ENCODE measurements at regions not wholly inside any gene's neighbourhood (a gene's known extent, or its start where the extent isn't known, plus 50 kb on each side); places are given as distances from the start of the nearest gene placed in this dataset.
"Not testable (repeated sequence)": the region's sequence is repeated elsewhere in the genome, so short reads cannot be mapped to it uniquely, and the experiment has no call there.

DNA sequence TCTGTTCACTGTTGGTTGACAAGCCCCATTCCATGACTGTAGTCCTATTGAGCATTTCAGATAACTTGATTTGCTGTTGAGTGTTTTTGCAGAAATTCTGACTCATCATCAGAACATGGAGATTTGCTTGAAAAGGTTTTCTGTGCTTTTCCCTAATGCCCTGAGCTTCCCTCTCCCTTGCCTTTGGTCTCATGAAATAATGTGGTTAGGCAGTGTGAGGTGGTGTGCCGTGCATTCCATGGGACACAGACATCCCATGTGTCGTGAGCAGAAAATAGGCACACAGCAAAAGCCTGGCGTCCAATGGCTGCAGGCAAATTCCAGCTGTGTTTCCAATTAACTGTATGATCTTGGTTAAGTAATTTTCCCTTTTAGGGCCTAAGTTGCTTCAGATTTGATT is 197.4 kb downstream of the DLEU7 start:
- no peak for DNase-seq (ENCODE audit: low read depth)

DNA sequence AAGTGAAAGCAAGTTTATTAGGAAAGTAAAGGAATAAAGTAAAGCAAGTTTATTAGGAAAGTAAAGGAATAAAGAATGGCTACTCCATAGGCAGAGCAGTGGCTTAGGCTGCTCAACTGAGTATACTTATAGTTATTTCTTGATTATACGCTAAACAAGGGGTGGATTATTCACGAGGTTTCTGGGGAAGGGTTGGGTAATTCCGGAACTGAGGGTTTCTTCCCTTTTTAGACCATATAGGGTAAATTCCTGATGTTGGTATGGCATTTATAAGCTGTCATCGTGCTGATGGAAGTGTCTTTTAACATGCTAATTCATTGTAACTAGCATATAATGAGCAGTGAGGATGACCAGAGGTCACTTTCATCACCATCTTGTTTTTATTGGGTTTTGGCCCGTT is 194.3 kb downstream of the DLEU7 start:
- DNase-seq (ENCODE audit: low read depth): no peak

- no peak for DNase-seq (ENCODE audit: low read depth)
Observed at GRCh38 chr13:50650592-50651504, 192.6 kb downstream of the DLEU7 start.

GRCh38 chr13:50651922-50652321 is 191.6 kb downstream of the DLEU7 start:
- no peak for DNase-seq (ENCODE audit: low read depth)

GRCh38 chr13:50654331-50654730 is 189.2 kb downstream of the DLEU7 start:
- DNase-seq (ENCODE audit: low read depth): no peak

DNA sequence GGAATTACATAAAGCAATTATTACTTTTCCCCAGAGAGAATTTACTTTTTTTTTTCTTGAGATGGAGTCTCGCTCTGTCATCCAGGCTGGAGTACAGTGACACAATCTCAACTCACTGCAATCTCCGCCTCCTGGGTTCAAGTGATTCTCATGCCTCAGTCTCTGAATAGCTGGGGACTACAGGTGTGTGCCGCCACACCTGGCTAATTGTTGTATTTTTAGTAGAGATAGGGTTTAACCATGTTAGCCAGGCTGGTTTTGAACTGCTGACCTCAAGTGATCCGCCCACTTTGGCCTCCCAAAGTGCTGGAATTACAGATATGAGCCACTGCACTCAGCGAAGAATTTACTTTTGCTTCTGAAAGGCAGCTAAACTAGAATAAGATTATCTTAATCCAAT is 181.6 kb downstream of the DLEU7 start:
- not testable (repeated sequence) for DNase-seq (ENCODE audit: low read depth)

DNA sequence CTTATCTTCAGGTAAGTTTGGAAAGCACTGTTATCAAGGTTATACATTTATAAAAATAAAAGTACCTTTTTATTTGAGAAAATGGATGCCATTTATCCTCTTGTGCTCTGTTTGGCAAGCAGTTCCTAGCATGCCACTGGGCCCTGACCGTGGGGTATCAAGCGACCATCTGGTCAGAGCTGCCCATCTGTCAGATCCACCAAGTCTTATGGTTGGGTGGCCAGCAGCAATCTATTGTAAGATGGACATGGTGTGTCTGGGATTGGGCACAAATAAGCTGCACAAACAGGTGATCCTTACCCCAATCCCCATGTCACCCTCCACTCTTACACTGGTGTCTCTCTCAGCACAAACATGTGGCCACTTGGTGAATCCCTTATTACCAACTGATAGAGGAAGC is 178.5 kb downstream of the DLEU7 start:
- no peak for DNase-seq (ENCODE audit: low read depth)

- no peak for DNase-seq (ENCODE audit: low read depth)
Observed at GRCh38 chr13:50668049-50668448, 175.4 kb downstream of the DLEU7 start.

- no peak for DNase-seq (ENCODE audit: low read depth)
Observed at GRCh38 chr13:50668691-50669271, 174.7 kb downstream of the DLEU7 start.

- no peak for DNase-seq (ENCODE audit: low read depth)
Observed at GRCh38 chr13:50670272-50670671, 173.2 kb downstream of the DLEU7 start.

GRCh38 chr13:50670847-50671496 is 172.5 kb downstream of the DLEU7 start:
- DNase-seq (ENCODE audit: low read depth): no peak

GRCh38 chr13:50671497-50671850 is 172.0 kb downstream of the DLEU7 start:
- no peak for DNase-seq (ENCODE audit: low read depth)

DNA sequence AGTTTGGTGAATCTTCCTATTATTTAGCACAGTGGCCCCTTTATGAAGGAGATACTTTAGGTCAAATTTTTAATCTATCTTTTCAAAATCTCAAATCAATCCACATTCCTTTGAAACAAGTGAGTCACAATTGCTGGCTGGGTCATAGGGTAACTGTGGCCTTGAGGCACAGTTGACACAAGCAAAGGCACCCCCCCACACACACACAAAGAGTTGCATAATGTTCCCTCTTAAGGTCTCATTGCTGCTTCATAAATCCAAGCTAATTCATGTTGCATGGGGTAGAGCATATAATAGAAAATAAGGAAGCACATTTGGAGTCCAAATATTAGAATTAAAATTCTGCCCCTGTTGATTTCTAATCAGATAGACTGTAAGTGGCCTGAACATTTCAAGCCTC is 171.5 kb downstream of the DLEU7 start:
- no peak for DNase-seq (ENCODE audit: low read depth)

- DNase-seq (ENCODE audit: low read depth): no peak
Observed at GRCh38 chr13:50675651-50676050, 167.8 kb downstream of the DLEU7 start.

DNA sequence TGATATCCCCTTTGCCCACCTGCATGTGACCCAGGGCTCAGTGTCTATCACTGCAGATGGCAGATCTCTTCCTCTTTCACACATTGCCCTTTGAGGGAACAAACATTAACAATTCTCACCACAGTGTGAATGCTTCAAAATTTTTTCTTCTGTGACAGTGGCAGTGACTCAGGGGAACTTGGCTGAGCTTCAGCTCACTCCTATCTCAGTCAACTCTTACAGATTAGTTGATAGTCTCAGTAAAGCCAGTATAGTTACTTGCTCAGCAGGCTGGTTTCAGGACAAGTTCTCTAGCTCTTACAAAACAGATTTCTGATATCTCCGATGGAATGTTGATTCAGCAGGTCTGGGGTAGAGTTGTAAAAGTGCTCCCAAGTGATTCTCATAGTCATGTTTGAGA is 166.9 kb downstream of the DLEU7 start:
- no peak for DNase-seq (ENCODE audit: low read depth)

- no peak for DNase-seq (ENCODE audit: low read depth)
Observed at GRCh38 chr13:50677258-50677657, 166.2 kb downstream of the DLEU7 start.

GRCh38 chr13:50677687-50678463 is 165.6 kb downstream of the DLEU7 start:
- DNase-seq (ENCODE audit: low read depth): no peak

GRCh38 chr13:50678464-50679162 is 164.9 kb downstream of the DLEU7 start:
- DNase-seq (ENCODE audit: low read depth): no peak

GRCh38 chr13:50679321-50679720 is 164.2 kb downstream of the DLEU7 start:
- DNase-seq (ENCODE audit: low read depth): no peak

GRCh38 chr13:50682002-50682401 is 161.5 kb downstream of the DLEU7 start:
- DNase-seq (ENCODE audit: low read depth): no peak

DNA sequence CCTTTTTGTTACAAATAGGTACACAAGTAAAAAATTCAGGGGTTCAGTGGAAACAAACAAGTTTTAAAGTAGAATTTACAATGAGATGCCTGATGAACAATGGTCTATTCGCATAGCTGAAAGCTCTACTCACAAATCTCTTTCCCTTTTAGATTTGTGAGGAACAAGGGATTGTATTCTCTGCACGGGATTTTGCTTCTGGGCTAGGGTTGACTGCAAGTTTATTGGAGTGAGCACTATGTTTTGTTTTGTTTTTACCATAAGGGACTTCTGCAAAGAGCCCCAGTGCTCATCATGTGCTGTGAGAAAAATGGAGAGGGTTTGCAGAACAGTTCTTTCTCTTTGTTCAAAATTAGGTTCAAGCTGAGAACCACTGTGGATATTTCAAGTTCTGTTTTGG is 160.5 kb downstream of the DLEU7 start:
- DNase-seq (ENCODE audit: low read depth): no peak

- DNase-seq (ENCODE audit: low read depth): no peak
Observed at GRCh38 chr13:50684366-50684765, 159.1 kb downstream of the DLEU7 start.

All from activated T-helper 1 cell treated with Interleukin-2 at 50 U/mL for 16 hours (primary cell).